GM21360 (cell line): ENCODE measurements at regions not wholly inside any gene's neighbourhood (a gene's known extent, or its start where the extent isn't known, plus 50 kb on each side); places are given as distances from the start of the nearest gene placed in this dataset.
"Not testable (repeated sequence)": the region's sequence is repeated elsewhere in the genome, so short reads cannot be mapped to it uniquely, and the experiment has no call there.

Experiments used
- ATAC-seq: cut with Tn5 transposase; IDR thresholded peaks from one replicate; pipeline ENCODE4 v1.9.1; 2021; ENCODE audit warnings: mild to moderate bottlenecking, moderate library complexity; ENCODE audit not compliant: unreplicated experiment

DNA sequence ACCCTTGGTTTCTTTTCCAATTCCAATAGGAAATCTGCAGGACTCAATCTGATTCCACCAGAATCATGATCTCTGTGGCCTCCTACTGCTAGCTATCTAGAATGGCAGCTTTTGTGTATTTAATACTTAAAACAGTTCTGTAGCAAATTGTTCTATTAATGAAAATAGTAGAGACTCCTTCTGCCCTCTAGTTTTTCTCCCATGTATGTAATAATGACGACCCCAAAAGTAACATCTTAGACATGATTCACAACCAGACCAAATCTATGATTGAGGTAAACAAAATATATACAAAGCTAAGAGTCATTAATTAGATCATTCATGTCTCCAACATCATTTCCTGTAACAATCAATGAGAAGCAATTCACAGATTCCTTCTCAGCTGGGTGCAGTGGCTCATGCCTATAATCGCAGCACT lies 259.1 kb upstream of the MKLN1 start:
- no peak for ATAC-seq

DNA sequence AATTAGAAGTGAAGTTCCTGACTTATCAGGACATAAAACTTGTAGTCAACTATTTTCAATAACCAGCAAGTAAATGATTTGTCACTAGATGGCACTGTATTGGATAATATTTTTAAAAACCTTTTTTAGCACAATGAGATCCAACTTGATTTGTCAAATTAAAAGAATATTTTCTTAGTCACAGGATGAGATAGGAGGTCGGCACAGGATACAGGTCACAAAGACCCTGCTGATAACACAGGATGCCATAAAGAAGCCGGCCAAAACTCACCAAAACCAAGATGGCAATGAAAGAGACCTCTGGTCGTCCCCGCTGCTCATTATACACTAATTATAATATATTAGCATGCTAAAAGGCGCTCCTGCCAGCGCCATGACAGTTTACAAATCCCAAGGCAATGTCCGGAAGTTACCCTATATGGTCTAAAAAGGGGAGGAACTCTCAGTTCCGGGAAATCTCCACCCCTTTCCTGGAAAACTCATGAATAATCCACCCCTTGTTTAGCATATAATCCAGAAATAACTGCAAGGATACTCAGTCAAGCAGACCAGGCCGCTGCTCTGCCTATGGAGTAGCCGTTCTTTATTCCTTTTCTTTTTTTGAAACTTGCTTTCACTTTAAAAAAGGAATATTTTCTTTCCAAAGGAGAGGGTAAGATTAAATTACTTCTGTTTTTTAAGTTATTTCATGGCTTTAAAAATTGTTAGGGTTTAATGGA lies 255.7 kb upstream of the MKLN1 start:
- ATAC-seq: no peak

DNA sequence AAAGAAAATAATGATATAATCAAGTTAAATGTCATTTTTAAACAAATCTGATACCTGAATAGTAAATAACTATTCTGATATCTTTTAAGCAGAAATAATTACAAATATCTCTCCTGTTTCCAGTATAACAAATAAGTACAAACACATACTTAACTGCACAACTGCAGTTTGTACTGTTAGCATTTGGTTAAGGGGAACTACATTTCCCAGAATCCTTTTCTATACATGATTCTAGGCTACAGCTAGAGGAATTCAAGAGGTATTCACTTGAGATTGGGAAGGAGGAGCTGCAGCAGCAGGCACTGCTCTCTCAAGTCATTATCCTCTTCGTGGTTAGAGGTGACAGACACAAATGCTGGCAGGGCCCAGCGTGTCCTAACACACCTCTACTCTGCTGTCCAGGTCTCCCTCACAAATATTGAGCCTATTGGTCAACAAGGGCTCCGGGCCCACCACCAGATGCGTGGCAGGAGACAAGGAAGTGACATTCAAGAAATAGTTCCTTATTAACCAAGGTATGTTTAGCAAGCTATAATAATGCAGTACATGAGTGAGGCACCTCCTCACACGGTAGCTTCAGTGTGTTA lies 255.1 kb upstream of the MKLN1 start:
- ATAC-seq: no peak

DNA sequence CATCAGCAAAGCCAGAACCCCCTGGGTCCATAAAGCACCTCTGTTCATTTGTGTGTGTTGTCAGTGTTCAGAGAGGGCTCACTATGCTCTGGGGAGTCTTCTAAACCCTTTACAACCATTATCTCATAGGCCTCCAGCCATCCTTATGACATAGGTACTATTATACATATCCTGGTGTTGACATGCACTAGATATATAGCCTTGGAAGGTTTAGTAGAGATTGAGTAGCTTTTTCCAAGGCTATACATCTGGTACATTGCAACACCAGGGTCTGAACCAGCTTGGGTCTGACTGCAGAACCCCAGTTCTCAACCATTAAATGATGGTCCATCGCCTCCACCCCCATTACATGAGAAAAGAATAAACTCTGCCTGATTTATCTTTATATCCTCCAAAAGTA lies 253.6 kb upstream of the MKLN1 start:
- ATAC-seq: no peak

- ATAC-seq: no peak
These were observed 253.1 kb upstream of the MKLN1 start for GRCh38 chr7:131074585-131074984.

GRCh38 chr7:131075406-131075805 lies 252.3 kb upstream of the MKLN1 start:
- ATAC-seq: no peak

DNA sequence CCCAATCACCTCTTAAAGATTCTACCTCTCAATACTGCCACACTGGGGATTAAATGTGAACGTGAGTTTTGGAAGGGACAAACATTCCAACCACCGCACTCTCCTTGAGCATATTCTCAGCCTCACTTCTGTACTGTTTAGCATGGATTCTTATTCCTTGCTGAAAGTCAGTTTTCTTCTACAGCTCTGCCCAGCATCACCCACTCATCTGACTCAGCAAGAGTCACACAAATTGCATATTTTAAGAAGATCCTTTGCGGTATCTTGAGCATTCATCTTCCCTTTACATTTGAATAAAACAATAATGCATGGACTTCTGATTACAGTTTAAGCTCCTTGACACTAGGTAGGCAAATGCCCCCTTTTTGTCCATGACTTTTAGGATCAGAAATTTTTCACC lies 251.6 kb upstream of the MKLN1 start:
- ATAC-seq: no peak

GRCh38 chr7:131076711-131077181 lies 250.9 kb upstream of the MKLN1 start:
- no peak for ATAC-seq

- no peak for ATAC-seq
These were observed 249.9 kb upstream of the MKLN1 start for GRCh38 chr7:131077735-131078134.

GRCh38 chr7:131080754-131081153 lies 246.9 kb upstream of the MKLN1 start:
- ATAC-seq: no peak

DNA sequence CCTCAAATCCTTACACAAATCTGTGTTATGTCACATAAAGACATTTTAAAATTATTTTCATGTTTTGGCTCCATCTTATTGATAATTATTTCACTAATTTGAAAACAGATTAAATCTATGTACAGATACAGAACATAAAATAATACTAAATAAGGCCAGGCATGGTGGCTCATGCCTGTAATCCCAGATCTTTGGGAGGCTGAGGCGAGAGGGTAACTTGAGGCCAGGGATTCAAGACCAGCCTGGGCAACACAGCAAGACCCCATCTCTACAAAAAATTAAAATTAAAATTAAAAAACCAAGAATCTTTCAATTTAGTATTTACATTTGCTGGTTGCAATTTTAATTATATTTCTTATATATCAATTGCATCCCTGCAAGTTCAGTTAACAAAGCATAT lies 246.4 kb upstream of the MKLN1 start:
- no peak for ATAC-seq

- no peak for ATAC-seq
These were observed 243.9 kb upstream of the MKLN1 start for GRCh38 chr7:131083781-131084180.

GRCh38 chr7:131084336-131084735 lies 243.3 kb upstream of the MKLN1 start:
- not testable (repeated sequence) for ATAC-seq

- no peak for ATAC-seq
These were observed 239.7 kb upstream of the MKLN1 start for GRCh38 chr7:131087756-131088658.

DNA sequence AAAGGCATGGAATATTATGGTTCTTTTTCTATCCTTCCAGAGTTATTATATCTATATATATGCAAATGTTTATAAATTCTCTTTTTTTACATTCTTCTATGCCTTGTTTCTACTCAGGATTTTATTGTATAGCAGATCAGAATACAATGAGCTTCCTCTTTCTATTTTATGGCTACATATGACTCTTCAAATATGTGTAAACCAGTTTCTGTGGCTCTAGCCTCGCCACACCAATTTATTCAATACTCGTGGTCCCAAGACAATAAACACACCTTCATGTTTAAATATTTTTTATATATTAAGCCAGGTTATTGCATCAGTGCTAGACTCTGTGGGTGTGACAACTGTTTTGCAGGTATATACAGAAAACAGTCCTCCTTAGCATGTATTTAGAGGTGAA lies 237.5 kb upstream of the MKLN1 start:
- no peak for ATAC-seq

GRCh38 chr7:131090886-131091692 lies 236.6 kb upstream of the MKLN1 start:
- ATAC-seq: no peak

- no peak for ATAC-seq
These were observed 233.0 kb upstream of the MKLN1 start for GRCh38 chr7:131094685-131095084.

DNA sequence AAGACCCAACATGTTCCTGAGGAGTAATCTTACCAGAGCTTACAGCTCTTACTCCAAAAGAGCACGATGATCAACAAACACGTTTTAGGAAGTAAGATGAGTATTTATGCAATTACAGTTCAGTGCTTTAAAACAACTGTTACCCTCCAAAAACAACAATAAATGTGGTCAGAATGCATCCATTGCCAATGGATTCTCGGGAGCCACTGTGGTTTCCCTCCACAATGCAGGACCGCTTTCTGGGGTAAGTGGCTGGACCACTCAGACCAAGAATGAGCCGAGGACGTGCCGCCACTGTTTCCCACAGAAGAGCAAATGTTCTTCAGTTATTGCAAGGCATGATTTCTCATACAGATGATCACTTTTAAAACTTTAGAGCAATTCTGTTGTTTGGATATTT lies 232.3 kb upstream of the MKLN1 start:
- ATAC-seq: no peak

DNA sequence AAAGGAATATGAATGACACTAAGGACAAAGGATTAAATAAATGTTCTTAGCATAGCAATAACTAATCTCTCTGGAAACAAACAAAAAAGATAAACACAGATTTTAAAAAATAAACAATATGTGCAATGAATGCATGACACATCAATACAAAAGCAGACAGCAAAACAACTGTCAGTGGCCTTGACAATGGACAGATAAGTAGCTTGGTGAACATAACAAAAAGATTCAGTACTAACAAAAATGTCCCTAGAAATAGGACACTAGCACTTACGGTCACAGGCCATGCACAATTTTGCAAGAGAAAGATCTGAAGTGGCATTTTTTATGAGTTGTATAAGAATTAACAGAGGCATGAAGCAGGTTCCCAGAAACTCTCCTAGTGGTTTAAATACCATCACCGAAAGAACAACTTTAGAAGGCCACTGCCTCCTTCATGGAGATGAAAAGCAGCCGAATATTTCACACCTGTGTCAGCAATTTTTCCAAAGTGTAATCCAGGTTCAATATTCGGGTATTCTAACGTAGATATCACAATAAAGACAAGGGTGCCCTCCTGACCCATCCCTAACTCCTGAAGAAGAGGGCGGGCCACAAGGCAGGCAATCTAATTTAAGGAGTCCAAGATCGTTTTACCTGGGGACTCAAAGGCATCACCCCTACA lies 231.3 kb upstream of the MKLN1 start:
- ATAC-seq: no peak

- no peak for ATAC-seq
These were observed 229.9 kb upstream of the MKLN1 start for GRCh38 chr7:131097662-131098376.
